NCI-H460 (cell line): ENCODE measurements at regions not wholly inside any gene's neighbourhood (a gene's known extent, or its start where the extent isn't known, plus 50 kb on each side); places are given as distances from the start of the nearest gene placed in this dataset.

Experiments
- DNase-seq: peaks from one replicate; pipeline ENCODE4 v3.0.0-alpha.2; 2016; ENCODE audit warnings: low read depth; ENCODE audit errors: extremely low read depth

DNA sequence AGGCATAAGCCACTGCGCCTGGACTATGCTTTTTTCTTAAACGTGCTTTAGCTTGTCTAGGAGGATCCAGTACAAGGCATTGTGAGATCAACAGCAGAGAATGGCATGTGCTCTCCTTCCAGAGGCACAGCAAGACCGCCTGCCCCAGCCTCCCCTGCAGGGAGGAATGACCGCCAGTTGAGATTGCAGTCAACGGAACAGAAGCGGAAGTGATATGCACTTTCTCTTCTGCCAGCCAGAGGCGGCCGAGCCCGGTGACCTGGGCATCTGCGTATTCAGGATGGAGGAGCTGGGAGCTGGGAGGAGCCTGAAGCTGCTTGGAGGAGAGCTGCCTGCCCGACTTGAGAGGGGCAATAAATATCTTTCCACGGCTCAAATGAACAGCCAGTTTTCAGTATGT lies 243.0 kb downstream of the CTTN start:
- DNase-seq, result no peak

- DNase-seq, result no peak
These were observed 243.9 kb downstream of the CTTN start for GRCh38 chr11:70642266-70642665.

- DNase-seq, result no peak
These were observed 245.3 kb downstream of the CTTN start for GRCh38 chr11:70643642-70644041.

DNA sequence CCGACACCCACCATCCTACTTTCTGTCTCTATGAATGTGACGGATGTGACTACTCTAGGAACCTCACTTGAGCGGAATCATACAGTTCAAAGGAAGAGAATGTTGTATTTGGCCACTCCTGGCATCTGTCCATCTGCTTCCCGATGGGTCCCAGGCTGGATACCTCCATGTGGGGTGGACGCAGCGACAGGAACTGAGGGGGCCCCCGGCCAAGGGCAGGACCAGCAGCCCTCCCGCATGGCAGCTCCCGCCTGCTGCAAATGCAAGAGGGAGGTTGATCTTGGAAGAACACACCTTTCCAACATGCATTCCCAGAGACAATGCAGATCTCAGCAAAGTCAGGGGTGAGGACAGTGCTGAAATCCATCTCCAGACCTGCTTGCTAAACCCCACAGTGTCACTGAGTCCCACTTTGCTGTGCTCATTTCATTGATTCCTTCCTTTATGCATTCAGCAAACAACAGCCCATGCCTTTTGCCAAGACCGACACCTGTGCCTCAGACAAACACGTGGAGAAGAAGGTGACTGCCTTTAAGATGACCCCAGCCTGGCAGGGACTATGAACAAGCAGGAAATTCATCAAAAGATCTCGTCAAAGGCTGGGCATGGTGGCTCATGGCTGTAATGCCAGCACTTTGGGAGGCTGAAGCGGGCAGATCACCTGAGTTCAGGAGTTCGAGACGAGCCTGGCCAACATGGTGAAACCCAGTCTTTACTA lies 246.2 kb downstream of the CTTN start:
- no peak for DNase-seq

DNA sequence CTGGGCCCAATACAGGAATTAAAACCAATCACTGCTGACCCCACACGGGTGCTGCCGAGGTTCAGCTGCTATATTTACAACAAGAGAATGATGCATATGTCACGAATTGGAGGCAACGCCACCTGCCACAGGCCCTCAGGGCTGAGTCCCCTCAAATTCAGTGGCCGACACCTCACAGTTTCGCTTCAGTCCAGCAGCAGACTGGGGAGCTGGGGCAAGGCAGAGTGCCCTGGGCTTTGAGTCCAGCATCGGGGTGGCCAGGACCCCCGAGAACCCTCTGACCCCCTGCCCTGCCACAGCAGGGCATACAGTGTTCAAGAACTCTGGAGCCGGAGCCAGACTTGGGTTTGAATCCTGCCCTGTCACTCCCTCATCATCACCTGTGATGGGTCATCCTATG lies 247.2 kb downstream of the CTTN start:
- no peak for DNase-seq

DNA sequence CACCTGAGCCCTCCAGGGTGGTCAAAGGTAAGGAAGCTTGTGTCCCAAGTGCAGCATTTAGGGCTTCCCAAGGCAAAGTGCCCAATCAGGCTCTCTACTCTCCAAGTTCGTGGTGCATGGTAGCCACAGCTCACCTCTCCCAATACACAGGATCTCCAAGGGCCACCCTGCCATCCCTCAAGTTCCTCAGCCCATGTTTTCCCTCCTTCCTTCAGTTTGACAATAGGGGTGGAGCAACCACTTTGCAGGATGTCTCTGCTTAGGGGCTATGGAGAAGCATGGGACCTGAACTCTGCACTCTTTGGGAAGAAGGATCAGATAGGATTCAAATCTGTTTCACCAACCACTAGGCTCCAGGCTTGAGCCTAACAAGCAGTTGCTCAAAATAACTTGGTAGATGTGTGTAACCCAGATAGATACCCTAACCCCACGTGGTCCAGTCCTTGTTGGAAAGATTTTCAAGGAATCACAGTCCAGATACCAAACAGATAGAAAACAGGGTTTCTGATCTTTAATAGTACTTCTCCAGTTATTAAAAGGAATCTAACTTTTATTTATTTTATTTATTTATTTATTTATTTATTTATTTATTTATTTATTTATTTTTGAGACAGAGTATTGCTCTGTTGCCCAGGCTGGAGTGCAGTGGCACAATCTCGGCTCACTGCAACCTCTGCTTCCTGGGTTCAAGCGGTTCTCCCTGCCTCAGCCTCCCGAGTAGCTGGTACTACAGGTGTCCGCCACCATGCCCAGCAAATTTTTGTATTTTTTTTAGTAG lies 248.1 kb downstream of the CTTN start:
- DNase-seq, result no peak

- DNase-seq, result no peak
These were observed 249.1 kb downstream of the CTTN start for GRCh38 chr11:70647188-70648166.

GRCh38 chr11:70650075-70650909 lies 252.0 kb downstream of the CTTN start:
- DNase-seq, result peak; percentile 61

DNA sequence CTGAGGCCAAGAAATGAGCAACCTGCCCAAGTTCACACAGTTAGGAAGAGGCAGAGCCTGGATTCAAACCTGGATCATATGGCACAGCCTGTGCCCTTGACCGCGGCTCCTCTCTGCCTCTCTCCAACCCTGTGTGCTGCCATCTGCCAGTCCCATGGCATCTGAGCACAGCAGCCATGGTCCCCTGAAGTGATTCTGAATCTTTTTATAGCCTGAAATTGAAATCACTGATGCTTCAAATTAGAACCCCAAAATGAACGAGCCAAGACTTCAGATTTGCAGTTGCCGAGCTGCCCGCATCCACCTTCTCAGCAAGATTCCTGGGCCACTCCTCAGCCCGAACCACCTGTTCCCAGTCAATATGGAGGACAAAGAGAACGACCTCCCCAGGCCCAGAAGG lies 252.7 kb downstream of the CTTN start:
- DNase-seq, result no peak

DNA sequence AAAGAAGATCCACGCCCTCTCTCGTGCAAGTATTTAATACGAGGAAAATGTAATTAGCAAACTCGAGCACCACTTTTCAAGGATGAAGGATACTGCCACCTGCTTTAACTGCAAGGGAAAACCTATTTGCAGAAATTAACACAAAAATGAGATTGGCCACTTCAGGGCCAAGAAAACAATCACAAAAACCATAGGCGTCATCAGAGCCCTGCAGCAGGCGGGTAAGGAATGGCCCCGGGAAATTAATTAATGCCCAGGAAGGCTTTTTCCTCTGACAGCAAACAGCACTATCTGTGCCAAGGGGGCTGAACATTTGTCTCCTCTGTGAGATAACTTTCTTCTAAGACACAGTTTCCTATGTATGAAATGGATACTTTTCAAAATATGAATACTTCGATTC lies 255.7 kb downstream of the CTTN start:
- no peak for DNase-seq

DNA sequence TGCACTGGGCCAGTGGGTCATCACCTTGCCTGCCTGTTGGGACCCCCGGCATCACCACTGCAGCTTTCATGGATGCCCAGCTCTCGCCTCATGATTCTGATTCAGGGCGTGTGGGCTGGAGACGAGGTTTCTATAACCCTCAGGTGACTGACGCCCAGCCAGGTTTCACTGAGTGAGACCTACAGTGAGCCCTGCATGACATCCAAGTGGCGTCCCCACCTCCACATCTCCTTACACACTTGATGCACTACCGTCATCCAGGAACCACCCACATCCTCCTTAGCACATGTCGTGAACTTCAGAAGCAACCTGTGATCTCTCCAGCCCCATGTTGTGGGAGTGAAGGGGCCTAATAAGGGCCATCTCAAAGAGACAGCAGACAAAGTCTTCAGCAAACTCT lies 257.5 kb downstream of the CTTN start:
- DNase-seq, result no peak

DNA sequence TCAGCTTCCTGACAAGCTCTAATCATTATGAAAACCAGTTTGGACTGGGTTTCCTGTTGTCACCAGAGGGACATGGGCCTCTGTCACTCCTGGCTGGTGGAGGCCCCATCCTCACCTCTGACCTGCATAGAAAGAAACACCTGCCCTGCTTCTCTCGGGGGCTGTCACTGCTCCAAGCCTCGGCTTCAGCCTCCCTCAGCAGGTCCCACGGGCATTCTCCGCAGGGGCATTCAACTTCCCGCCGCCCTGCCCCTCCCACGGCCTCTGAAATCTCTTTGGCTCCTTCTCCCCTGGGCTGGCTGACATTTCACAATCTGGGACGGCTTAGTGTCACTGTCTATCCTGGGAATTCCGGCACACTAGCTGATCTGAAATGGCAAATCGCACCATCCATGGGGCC lies 257.9 kb downstream of the CTTN start:
- no peak for DNase-seq

DNA sequence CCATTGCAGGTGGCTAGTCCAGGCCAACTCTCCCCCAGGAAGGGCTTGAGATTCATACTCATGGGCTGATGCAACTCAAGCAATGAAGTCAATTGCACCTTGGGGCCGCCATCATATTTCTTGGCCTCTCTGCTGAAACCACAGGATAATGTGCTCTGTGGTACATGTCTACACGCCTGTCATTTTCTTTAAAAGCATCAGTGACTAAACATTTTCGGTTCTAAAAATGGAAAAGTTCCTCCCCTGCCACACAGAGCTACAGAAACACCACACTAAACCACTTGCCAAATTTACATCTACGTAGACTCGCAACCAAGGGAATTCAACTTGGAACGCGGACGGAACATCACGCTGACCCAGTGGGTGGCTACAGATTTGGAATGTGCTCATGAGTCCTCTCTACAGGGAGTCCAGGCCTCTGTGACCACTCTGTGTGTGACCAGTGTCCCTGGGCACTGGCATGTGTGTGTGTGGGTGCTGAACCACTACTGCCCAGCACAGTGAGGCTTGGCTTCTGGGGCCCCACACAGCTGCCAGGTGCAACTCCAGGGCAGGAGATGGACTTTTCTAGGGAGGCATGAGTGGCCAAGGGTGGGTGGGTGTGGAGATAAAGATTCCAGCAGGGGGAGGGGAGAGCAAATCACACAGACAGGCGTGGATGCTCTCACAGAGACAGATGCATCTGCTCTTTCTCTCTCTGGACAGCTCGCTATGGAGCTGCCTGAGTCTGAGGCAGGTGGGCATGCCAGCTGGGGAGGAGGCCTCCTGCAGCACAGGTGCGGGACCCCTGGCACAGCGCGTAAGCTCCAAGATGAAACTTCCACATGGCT lies 261.9 kb downstream of the CTTN start:
- no peak for DNase-seq

- no peak for DNase-seq
These were observed 262.5 kb downstream of the CTTN start for GRCh38 chr11:70660889-70661197.

GRCh38 chr11:70661761-70662501 lies 263.6 kb downstream of the CTTN start:
- no peak for DNase-seq

DNA sequence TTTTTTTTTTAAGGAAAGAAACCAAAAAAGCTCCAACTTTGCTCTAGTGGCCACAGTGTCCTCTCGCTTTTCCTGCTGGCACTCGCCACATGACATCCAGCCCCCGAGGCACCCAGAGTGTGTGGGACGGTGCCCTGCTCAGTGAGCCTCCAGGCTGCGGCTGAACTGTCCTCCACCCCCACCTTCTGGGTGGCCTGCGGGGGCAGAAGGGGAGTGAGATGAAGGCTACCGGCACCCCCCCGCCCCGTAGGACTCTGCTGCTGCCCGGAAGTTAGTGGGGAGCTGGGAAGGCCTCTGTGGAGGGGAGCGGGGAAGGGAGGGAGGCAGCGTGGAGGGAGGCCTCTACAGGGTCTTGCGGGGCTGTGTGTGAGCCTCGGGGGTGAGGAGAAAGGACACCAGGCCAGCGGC lies 264.4 kb downstream of the CTTN start:
- DNase-seq, result no peak

- DNase-seq, result no peak
These were observed 265.5 kb downstream of the CTTN start for GRCh38 chr11:70663815-70664214.

- no peak for DNase-seq
These were observed 268.0 kb downstream of the CTTN start for GRCh38 chr11:70666311-70666710.

- DNase-seq, result no peak
These were observed 269.4 kb downstream of the CTTN start for GRCh38 chr11:70667767-70668166.
